HUES48 (cell line): ENCODE measurements at regions not wholly inside any gene's neighbourhood (a gene's known extent, or its start where the extent isn't known, plus 50 kb on each side); places are given as distances from the start of the nearest gene placed in this dataset.

ENCODE experiments used
- H3K27ac ChIP-seq: one replicate; pipeline ENCODE4 v1.7.0; 2013; ENCODE audit warnings: low read depth, low read length, inconsistent platforms
- H3K27me3 ChIP-seq: 2 replicates; pipeline ENCODE4 v1.6.1; 2013; ENCODE audit warnings: mild to moderate bottlenecking, low read length; ENCODE audit not compliant: control insufficient read depth, insufficient read depth
- H3K36me3 ChIP-seq: 2 replicates; pipeline ENCODE4 v1.6.1; 2013; ENCODE audit warnings: low read length; ENCODE audit not compliant: control insufficient read depth, insufficient read depth
- H3K4me1 ChIP-seq: 2 replicates; pipeline ENCODE4 v1.6.1; 2013; ENCODE audit warnings: mild to moderate bottlenecking, low read length; ENCODE audit not compliant: control insufficient read depth, insufficient read depth
- H3K4me3 ChIP-seq: 2 replicates; pipeline ENCODE4 v1.5.1; 2013; ENCODE audit warnings: mild to moderate bottlenecking, low read depth, low read length
- H3K9ac ChIP-seq: 2 replicates; pipeline ENCODE4 v1.6.1; 2013; ENCODE audit warnings: mild to moderate bottlenecking, low read depth, low read length, moderate library complexity
- H3K9me3 ChIP-seq: 2 replicates; pipeline ENCODE4 v1.6.1; 2013; ENCODE audit warnings: low read length; ENCODE audit not compliant: control insufficient read depth, insufficient read depth

DNA sequence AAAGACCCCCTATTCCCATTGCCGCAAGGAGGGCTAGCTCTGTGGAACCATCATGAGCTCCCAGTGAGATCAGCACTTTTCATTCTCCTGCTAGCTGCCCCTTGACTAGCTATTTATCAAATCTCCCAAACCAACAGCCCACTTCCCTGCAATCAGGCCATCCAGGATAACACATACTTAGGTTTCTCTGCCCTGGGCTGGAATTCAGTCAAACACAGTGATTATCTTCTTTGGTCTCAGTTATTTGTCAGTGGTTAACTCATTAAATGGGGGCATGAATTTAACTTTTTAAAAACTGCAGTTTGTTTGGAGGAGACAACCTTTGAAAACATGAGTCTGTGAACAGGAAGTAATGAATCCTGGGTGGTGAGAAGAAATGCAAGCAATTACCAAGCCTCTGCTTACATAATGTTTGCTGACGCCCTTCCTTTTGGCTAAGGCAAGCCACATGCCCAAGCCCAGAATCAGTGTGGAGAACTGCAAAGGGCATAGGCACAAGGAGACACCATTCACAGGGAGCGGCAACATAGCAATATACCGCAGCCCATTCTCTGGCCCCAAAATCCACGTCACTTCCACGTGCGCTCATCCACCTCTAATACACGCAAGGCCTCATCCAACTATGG is 275.0 kb downstream of the DRD1 start:
- no peaks in the 10 kb centered on the region for H3K36me3 ChIP-seq
- H3K27me3 ChIP-seq, result no peaks in the 10 kb centered on the region
- H3K4me1 ChIP-seq, result no peaks in the 10 kb centered on the region
- no peaks in the 10 kb centered on the region for H3K9me3 ChIP-seq
- no peak overlapping the region for H3K4me3 ChIP-seq
- no peak overlapping the region for H3K9ac ChIP-seq
- H3K27ac ChIP-seq, result no peak overlapping the region

DNA sequence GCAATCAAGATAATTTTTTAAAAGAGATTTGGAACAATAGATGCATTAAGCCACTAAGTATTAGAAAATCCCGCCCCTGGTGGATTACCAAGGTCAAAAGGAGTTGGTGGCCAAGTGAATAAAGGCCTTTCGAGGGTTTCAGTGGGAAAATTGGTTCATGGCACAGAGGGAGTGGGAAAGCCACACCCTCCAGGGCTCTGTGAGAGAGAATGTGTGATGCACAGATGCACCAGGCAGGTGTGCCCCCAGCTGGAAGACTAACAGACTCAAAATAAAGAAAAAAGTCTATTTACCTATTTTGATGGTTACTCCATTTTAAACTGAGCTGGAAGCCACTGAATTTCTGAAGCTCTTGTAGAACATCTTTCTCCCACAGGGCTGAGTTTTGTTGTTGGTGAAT is 278.0 kb downstream of the DRD1 start:
- no peaks in the 10 kb centered on the region for H3K4me1 ChIP-seq
- no peaks in the 10 kb centered on the region for H3K9me3 ChIP-seq
- H3K27ac ChIP-seq, result no peak overlapping the region
- no peaks in the 10 kb centered on the region for H3K36me3 ChIP-seq
- H3K27me3 ChIP-seq, result no peaks in the 10 kb centered on the region
- no peak overlapping the region for H3K4me3 ChIP-seq
- H3K9ac ChIP-seq, result no peak overlapping the region

DNA sequence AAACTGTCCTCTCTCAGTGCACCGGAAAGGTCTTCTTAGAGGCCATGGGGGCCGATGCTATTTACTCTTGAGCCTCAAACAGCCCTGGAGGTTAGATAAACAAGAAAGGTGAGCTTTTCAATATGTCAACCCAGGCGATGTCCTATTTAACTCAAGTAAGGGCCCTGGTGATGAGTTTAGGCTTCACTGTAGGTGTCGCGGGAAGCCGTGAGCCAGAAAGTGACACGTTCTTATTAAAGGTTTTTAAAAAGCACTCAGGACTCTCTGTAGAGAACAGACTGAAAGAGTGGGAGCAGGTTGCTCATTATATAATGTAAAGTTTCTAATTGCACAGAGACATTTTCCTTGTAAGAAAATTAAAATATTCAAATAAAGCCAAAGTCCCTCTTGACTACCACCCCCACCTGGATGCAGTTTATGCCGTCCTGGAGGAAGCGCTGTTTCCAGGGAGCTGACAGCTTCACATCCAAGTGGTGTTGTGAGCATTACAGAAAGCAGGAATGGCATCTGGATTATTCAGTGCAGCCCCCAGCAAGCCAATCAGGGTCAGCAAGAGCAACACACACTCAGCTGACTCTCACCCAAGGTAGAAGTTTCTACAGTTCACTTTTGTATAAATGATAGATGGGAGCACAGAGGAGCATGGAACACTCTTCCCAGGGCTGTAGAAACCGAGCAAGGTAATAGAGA is 280.3 kb downstream of the DRD1 start:
- Histone ChIP-seq H3K4me3 (no peak overlapping the region), H3K4me1 (no peaks in the 10 kb centered on the region), H3K36me3 (no peaks in the 10 kb centered on the region), H3K27me3 (no peaks in the 10 kb centered on the region), H3K27ac (no peak overlapping the region), H3K9ac (no peak overlapping the region), H3K9me3 (no peaks in the 10 kb centered on the region)

DNA sequence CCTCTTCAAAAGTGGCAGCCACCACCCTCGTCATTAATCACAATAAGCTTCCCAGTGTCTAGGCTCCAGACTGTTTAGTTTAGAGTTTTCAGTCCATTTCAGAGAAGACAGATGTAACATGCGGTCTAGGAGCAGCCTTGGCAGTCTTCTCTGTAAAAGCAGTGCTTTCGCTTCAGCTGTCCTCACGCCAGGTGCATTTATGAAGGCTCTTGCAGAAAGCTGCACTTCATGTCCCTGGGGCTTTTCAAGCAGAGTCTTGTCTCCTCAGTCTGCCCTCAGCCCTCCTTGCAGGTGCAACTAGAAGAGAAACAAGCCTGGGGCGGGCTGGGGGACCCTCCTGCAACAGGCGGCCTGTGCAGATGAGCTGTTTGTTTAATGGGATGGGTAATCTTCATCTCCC is 281.9 kb downstream of the DRD1 start:
- H3K36me3 ChIP-seq, result no peaks in the 10 kb centered on the region
- H3K4me1 ChIP-seq, result no peaks in the 10 kb centered on the region
- no peaks in the 10 kb centered on the region for H3K27me3 ChIP-seq
- H3K9me3 ChIP-seq, result no peaks in the 10 kb centered on the region
- H3K9ac ChIP-seq, result no peak overlapping the region
- H3K27ac ChIP-seq, result no peak overlapping the region
- H3K4me3 ChIP-seq, result no peak overlapping the region

DNA sequence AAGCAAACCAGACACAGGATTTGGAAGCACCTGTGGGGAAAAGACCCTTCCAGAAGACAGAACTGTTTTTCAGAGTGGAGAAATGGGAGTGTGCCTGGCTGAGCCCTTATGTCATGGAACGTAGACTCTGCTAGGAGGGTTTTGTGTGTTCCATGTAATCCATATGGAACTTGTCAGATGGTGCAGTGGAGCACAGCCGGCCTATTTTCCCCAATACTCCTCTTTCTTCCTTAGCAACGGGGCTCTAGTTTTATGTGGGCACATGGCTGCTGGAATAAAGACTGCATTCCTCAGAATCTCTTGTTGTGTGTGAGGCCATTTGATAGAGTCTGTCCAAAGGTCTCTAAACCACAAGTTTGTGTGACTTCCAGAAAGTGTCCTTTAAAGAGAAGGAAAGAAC is 284.0 kb downstream of the DRD1 start:
- no peak overlapping the region for H3K4me3 ChIP-seq
- H3K4me1 ChIP-seq, result no peaks in the 10 kb centered on the region
- H3K9ac ChIP-seq, result no peak overlapping the region
- no peaks in the 10 kb centered on the region for H3K36me3 ChIP-seq
- H3K27ac ChIP-seq, result no peak overlapping the region
- H3K27me3 ChIP-seq, result no peaks in the 10 kb centered on the region
- no peaks in the 10 kb centered on the region for H3K9me3 ChIP-seq

DNA sequence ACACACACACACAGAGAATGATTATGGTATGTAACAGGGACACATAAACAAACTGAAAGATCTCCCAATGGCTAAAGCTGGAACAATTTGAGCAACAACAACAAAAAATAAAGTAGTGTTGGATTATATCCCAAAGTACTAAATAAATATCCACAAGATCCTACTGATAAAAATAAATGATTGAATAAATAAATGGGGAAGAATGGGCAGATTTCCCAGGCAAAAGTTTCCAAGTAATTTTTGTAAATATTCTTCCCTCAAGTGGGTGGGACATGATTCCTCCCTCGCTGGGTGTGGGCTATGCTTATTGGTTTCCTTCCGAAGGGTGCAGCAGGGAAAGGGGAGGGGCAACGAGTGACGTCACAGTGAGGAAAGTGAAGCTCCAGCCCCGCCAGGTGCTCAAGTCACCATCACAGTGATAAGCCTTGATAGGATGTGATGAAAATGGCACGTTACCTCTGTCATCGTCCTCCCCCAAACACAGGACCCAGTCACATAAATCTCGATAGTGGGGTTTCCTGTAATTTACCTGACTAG is 295.3 kb downstream of the DRD1 start:
- H3K4me3 ChIP-seq, result no peak overlapping the region
- H3K36me3 ChIP-seq, result no peaks in the 10 kb centered on the region
- H3K9me3 ChIP-seq, result peaks cover 29% of the 10 kb centered on the region
- H3K4me1 ChIP-seq, result no peaks in the 10 kb centered on the region
- H3K27ac ChIP-seq, result no peak overlapping the region
- no peak overlapping the region for H3K9ac ChIP-seq
- no peaks in the 10 kb centered on the region for H3K27me3 ChIP-seq

DNA sequence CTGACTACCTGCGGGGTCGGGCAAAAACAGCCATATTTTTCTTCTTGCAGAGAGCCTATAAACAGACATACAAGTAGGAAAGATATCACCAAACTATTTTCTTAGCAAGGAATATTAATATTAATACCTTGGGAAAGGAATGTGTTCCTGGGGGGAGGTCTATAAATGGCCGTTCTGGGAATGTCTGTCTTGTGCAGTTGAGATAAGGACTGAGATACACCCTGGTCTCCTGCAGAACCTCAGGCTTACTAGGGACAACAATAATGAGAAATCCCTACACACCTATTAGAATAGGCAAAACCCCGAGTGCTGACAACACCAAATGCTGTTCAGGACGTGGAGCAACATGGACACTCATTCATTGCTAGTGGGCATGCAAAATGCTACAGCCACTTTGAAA is 297.2 kb downstream of the DRD1 start:
- Histone ChIP-seq H3K9me3 (peaks cover 23% of the 10 kb centered on the region), H3K9ac (no peak overlapping the region), H3K4me1 (no peaks in the 10 kb centered on the region), H3K27ac (no peak overlapping the region), H3K27me3 (no peaks in the 10 kb centered on the region), H3K4me3 (no peak overlapping the region), H3K36me3 (no peaks in the 10 kb centered on the region)

DNA sequence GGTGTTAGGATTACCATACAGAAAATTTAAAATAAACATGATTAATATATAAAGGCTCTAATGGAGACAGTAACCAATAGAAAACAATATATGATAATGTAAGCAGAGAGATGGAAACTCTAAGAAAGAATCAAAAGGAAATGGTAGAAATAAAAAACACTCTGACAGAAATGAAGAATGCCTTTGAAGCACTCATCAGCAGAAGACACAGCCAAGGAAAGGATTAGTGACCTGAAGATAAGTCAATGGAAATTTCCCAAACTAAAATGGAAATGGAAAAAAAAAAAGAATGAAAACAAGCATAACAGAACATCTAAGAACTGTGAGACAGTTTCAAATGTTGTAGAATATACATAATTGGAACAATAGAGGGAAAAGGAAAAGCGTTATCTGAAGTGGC is 302.6 kb downstream of the DRD1 start:
- Histone ChIP-seq H3K27ac (no peak overlapping the region), H3K9ac (no peak overlapping the region), H3K27me3 (no peaks in the 10 kb centered on the region), H3K9me3 (peaks cover 5% of the 10 kb centered on the region), H3K36me3 (no peaks in the 10 kb centered on the region), H3K4me3 (no peak overlapping the region), H3K4me1 (no peaks in the 10 kb centered on the region)

DNA sequence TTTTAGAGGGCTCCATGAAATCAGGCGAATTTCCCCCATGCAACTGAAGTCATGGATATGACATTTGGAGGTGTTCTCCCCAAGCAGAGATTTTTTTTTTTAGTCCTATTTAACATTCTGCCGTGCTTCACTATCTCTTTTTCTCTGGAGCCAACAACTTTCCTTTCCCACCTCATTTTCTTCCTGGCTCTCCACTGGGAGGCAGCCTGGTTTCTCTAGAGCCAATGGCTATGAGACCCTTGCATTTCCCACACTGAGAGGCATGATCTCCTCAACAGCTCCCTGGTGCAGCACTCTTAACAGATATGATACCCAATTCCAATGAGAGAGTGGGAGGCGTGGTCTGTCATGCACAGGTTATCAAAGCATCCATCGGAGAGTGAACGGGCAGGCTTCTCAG is 310.8 kb downstream of the DRD1 start:
- Histone ChIP-seq H3K4me1 (peaks cover 23% of the 10 kb centered on the region), H3K9me3 (no peaks in the 10 kb centered on the region), H3K36me3 (no peaks in the 10 kb centered on the region), H3K27ac (no peak overlapping the region), H3K27me3 (0 out of 2 replicates have a peak, but pooled peaks cover 3% of the 10 kb centered on the region), H3K4me3 (no peak overlapping the region), H3K9ac (no peak overlapping the region)

DNA sequence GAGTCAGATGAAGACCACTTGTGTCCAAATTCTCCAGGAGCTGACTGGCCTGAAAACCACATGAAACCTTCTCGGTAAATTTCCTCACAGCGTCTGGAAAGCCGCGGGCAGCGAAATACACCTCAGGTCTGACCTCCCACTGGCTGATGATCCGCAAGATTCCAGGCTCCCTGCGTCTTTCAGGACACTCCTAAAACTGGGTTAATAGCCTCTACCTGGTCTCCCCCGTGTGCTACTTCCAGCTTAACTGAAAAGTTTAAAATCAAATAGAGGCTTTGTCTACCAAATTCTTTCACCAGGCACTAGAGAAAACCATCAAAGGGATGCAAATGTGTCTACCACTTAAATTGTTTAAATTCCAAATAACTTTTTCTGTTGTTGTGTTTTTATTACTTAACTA is 312.6 kb downstream of the DRD1 start:
- 0 out of 2 replicates have a peak, but pooled peaks cover 3% of the 10 kb centered on the region for H3K27me3 ChIP-seq
- no peaks in the 10 kb centered on the region for H3K9me3 ChIP-seq
- H3K4me1 ChIP-seq, result peaks cover 23% of the 10 kb centered on the region
- H3K9ac ChIP-seq, result peak overlapping the region; percentile 30; the same call in 1 of the 2 replicates
- H3K36me3 ChIP-seq, result no peaks in the 10 kb centered on the region
- H3K27ac ChIP-seq, result peak overlapping the region; percentile 55
- H3K4me3 ChIP-seq, result peak overlapping the region; percentile 44

DNA sequence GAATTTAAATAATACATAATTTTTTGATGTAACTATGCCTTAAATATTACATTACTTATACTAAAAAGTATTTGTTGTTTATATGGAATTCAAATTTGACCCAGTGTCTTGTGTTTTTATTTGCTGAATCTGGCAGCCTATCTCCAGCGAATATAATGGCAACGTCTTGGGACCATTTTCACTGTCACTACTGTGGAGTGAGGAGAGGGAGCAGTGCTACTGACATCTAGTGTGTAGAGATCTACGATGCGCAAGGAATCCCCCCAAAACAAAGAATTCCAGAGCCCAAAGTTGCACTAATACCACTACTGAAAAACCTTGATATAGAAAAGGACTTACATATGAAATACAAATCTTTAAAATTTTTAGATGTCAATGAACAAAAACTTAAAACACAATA is 314.4 kb downstream of the DRD1 start:
- H3K36me3 ChIP-seq, result no peaks in the 10 kb centered on the region
- peaks cover 23% of the 10 kb centered on the region for H3K4me1 ChIP-seq
- no peak overlapping the region for H3K27ac ChIP-seq
- 0 out of 2 replicates have a peak, but pooled peaks cover 3% of the 10 kb centered on the region for H3K27me3 ChIP-seq
- no peaks in the 10 kb centered on the region for H3K9me3 ChIP-seq
- H3K9ac ChIP-seq, result no peak overlapping the region
- no peak overlapping the region for H3K4me3 ChIP-seq
